ENCODE measurements at regions not wholly inside any gene's neighbourhood (a gene's known extent, or its start where the extent isn't known, plus 50 kb on each side); places are given as distances from the start of the nearest gene placed in this dataset.

DNA sequence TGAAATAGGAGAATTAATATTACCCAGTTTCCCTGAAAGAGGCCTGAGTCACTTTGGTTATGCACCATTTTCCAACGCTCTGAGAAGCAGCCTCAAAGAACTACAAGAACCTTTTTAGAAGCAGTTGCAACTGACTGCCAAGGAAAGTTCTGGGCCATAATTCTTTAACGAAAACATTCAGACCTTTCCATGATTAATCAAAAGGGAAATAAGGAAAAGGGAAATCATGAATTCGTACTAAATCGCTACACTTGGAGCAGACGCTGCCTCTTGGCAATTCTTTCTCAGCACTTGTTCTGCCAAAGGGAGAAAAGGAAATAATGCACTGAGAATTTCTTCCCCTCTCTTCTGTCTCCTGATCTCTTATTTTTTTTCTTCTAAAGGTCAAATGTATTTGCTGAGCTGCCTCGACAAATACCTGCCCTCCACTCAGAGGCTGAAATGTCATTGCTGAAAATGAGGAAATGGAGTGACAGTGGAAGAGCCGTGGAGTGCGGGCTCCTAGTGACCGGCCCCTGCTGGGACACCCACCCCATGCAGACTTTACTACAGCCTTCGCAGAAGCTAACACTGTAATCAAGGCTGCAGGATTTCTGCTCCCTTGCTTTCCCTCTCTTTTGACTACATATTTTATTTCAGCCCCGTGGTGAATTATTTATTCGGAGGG lies 67.9 kb upstream of the GALNT2 start:
- TF ChIP-seq EZH2phosphoT487 (IDR thresholded peaks at IDR 0.05; ENCODE audit: low read depth), result no peak
- TF ChIP-seq, protein P1, sequence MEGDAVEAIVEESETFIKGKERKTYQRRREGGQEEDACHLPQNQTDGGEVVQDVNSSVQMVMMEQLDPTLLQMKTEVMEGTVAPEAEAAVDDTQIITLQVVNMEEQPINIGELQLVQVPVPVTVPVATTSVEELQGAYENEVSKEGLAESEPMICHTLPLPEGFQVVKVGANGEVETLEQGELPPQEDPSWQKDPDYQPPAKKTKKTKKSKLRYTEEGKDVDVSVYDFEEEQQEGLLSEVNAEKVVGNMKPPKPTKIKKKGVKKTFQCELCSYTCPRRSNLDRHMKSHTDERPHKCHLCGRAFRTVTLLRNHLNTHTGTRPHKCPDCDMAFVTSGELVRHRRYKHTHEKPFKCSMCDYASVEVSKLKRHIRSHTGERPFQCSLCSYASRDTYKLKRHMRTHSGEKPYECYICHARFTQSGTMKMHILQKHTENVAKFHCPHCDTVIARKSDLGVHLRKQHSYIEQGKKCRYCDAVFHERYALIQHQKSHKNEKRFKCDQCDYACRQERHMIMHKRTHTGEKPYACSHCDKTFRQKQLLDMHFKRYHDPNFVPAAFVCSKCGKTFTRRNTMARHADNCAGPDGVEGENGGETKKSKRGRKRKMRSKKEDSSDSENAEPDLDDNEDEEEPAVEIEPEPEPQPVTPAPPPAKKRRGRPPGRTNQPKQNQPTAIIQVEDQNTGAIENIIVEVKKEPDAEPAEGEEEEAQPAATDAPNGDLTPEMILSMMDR (IDR thresholded peaks at IDR 0.05; ENCODE audit: low read depth, low read length), result no peak

Measured in OCI-LY3 (cell line).